PC-3 (cell line): ENCODE measurements at regions not wholly inside any gene's neighbourhood (a gene's known extent, or its start where the extent isn't known, plus 50 kb on each side); places are given as distances from the start of the nearest gene placed in this dataset.

ENCODE experiments used
- ATAC-seq: fragments of 200-7000 bp; cut with Tn5 transposase; 2 replicates; pipeline ENCODE4 v1.9.1; 2020; ENCODE audit warnings: mild to moderate bottlenecking, moderate library complexity
- BruUV-seq: library from RNA; stranded (reverse); fragments of 400-500 nt; replicated peaks from 2 replicates; lab custom pipeline; 2021; lab: Mats Ljungman, UMichigan
- CTCF ChIA-PET: fragments of 300-600 bp; sonication (Branson Sonifier 250); formaldehyde crosslinking; loops from one replicate; lab custom pipeline; 2022; ENCODE audit warnings: antibody characterized with exemption; lab: Charles Lee
- POLR2A ChIA-PET: fragments of 300-600 bp; sonication (Branson Sonifier 250); formaldehyde crosslinking; loops from one replicate; lab custom pipeline; 2022; ENCODE audit warnings: antibody characterized with exemption; ENCODE audit not compliant: unreplicated experiment; lab: Charles Lee
- DNase-seq: peaks from one replicate; pipeline ENCODE4 v3.0.0-alpha.2; 2015
- H2AFZ ChIP-seq: fragments of 300-600 bp; sonication (generic); 2 replicates; pipeline ENCODE4 v1.6.0; 2016; ENCODE audit warnings: antibody characterized with exemption, low read length
- H3F3A ChIP-seq: fragments of 300-600 bp; sonication (generic); one replicate; pipeline ENCODE4 v1.6.0; 2017; ENCODE audit warnings: antibody characterized with exemption, low read length, control low read depth, mild to moderate bottlenecking; ENCODE audit not compliant: unreplicated experiment
- H3K27ac ChIP-seq: fragments of 300-600 bp; sonication (generic); 2 replicates; pipeline ENCODE4 v1.5.1; 2016; ENCODE audit warnings: mild to moderate bottlenecking, low read length
- H3K27me3 ChIP-seq: fragments of 300-600 bp; sonication (generic); 2 replicates; pipeline ENCODE4 v1.6.1; 2016; ENCODE audit warnings: low read length, mixed read lengths
- H3K36me3 ChIP-seq: fragments of 300-600 bp; sonication (generic); 2 replicates; pipeline ENCODE4 v1.6.1; 2016; ENCODE audit warnings: low read depth, mixed run types, low read length, mixed read lengths
- H3K4me1 ChIP-seq: fragments of 300-600 bp; sonication (generic); 2 replicates; pipeline ENCODE4 v1.5.1; 2016; ENCODE audit warnings: low read length; ENCODE audit not compliant: insufficient read depth
- H3K4me2 ChIP-seq: fragments of 300-600 bp; sonication (generic); 2 replicates; pipeline ENCODE4 v1.6.0; 2016; ENCODE audit warnings: low read length
- H3K4me3 ChIP-seq: fragments of 300-600 bp; sonication (generic); 2 replicates; pipeline ENCODE4 v1.5.1; 2016; ENCODE audit warnings: mild to moderate bottlenecking, low read length, mixed read lengths
- H3K79me2 ChIP-seq: fragments of 300-600 bp; sonication (generic); 2 replicates; pipeline ENCODE4 v1.6.1; 2017; ENCODE audit warnings: low read length, mixed read lengths
- H3K9ac ChIP-seq: fragments of 300-600 bp; sonication (generic); 2 replicates; pipeline ENCODE4 v1.6.0; 2016; ENCODE audit warnings: mild to moderate bottlenecking, low read length
- H3K9me2 ChIP-seq: fragments of 300-600 bp; sonication (generic); replicated peaks from 2 replicates; pipeline ENCODE4 v1.6.1; 2016; ENCODE audit warnings: mixed run types, low read length, mixed read lengths
- H3K9me3 ChIP-seq: fragments of 300-600 bp; sonication (generic); 2 replicates; pipeline ENCODE4 v1.6.1; 2016; ENCODE audit warnings: low read length, mixed read lengths
- H4K20me1 ChIP-seq: fragments of 300-600 bp; sonication (generic); 2 replicates; pipeline ENCODE4 v1.6.1; 2016; ENCODE audit warnings: low read length, mixed read lengths
- EZH2 ChIP-seq: fragments of 300-600 bp; sonication (generic); IDR thresholded peaks from one replicate; pipeline ENCODE4 v1.6.1; 2017; ENCODE audit warnings: antibody characterized with exemption, mild to moderate bottlenecking, low read length; ENCODE audit not compliant: unreplicated experiment
- EZH2phosphoT487 ChIP-seq: fragments of 300-600 bp; sonication (generic); IDR thresholded peaks from 2 replicates; pipeline ENCODE4 v1.6.1; 2018; ENCODE audit warnings: mild to moderate bottlenecking, antibody characterized with exemption, low read length, borderline replicate concordance
- intact Hi-C: fragments of 100-400 bp; cut with micrococcal nuclease; formaldehyde crosslinking; loops from 2 replicates; pipeline ENCODE4 v1.9.0; 2023
- TF ChIP-seq, protein P1 (sequence below): fragments of 300-600 bp; sonication (generic); conservative IDR thresholded peaks from 2 replicates; pipeline ENCODE4 v1.5.1; 2017; ENCODE audit warnings: antibody characterized with exemption, low read depth, mild to moderate bottlenecking, low read length

- Histone ChIP-seq H3K36me3 (no peaks in the 10 kb centered on the region), H3K79me2 (no peaks in the 10 kb centered on the region), H3K9ac (no peak overlapping the region), H3K27ac (no peak overlapping the region), H3K27me3 (no peaks in the 10 kb centered on the region), H3K9me2 (no peaks in the 10 kb centered on the region), H3K4me3 (no peak overlapping the region), H2AFZ (no peak overlapping the region), H3K9me3 (no peaks in the 10 kb centered on the region), H3F3A (no peaks in the 10 kb centered on the region), H3K4me1 (no peaks in the 10 kb centered on the region), H4K20me1 (no peaks in the 10 kb centered on the region), H3K4me2 (no peak overlapping the region)
- TF ChIP-seq EZH2phosphoT487 (no peak), EZH2 (no peak)
- TF ChIP-seq, protein P1, sequence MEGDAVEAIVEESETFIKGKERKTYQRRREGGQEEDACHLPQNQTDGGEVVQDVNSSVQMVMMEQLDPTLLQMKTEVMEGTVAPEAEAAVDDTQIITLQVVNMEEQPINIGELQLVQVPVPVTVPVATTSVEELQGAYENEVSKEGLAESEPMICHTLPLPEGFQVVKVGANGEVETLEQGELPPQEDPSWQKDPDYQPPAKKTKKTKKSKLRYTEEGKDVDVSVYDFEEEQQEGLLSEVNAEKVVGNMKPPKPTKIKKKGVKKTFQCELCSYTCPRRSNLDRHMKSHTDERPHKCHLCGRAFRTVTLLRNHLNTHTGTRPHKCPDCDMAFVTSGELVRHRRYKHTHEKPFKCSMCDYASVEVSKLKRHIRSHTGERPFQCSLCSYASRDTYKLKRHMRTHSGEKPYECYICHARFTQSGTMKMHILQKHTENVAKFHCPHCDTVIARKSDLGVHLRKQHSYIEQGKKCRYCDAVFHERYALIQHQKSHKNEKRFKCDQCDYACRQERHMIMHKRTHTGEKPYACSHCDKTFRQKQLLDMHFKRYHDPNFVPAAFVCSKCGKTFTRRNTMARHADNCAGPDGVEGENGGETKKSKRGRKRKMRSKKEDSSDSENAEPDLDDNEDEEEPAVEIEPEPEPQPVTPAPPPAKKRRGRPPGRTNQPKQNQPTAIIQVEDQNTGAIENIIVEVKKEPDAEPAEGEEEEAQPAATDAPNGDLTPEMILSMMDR, result no peak
- no peak for DNase-seq
- BruUV-seq, result no TSS peak
- no peak for ATAC-seq
- ChIA-PET POLR2A (no interaction called here), CTCF (no interaction called here)
- intact Hi-C loops, result no loop called here
These were observed 856.1 kb downstream of the SI start for GRCh38 chr3:164222197-164222596.

GRCh38 chr3:164221297-164221696 is 857.0 kb downstream of the SI start:
- H3K79me2 ChIP-seq, result no peaks in the 10 kb centered on the region
- no peak overlapping the region for H2AFZ ChIP-seq
- H3K36me3 ChIP-seq, result no peaks in the 10 kb centered on the region
- no peaks in the 10 kb centered on the region for H3K27me3 ChIP-seq
- DNase-seq (no peak), ATAC-seq (no peak)
- no peak overlapping the region for H3K4me2 ChIP-seq
- POLR2A ChIA-PET, result no interaction called here
- intact Hi-C loops, result no loop called here
- H3K9me3 ChIP-seq, result no peaks in the 10 kb centered on the region
- TF ChIP-seq EZH2 (no peak), EZH2phosphoT487 (no peak)
- TF ChIP-seq, protein P1, result no peak
- H3K27ac ChIP-seq, result no peak overlapping the region
- H3K4me1 ChIP-seq, result no peaks in the 10 kb centered on the region
- CTCF ChIA-PET, result no interaction called here
- H3K9ac ChIP-seq, result no peak overlapping the region
- H3F3A ChIP-seq, result no peaks in the 10 kb centered on the region
- no peak overlapping the region for H3K4me3 ChIP-seq
- no TSS peak for BruUV-seq
- no peaks in the 10 kb centered on the region for H3K9me2 ChIP-seq
- H4K20me1 ChIP-seq, result no peaks in the 10 kb centered on the region

GRCh38 chr3:164209363-164209762 is 868.9 kb downstream of the SI start:
- ChIA-PET POLR2A (interaction anchor here (0.6 kb wide), 1 partner anchor 11 kb away, joined by 3 read pairs; no protein-coding TSS in a partner anchor), CTCF (no interaction called here)
- Histone ChIP-seq H3K4me1 (no peaks in the 10 kb centered on the region), H3K4me2 (no peak overlapping the region), H3K4me3 (no peak overlapping the region), H3K9me3 (0 out of 2 replicates have a peak, but pooled peaks cover 5% of the 10 kb centered on the region), H3K27me3 (no peaks in the 10 kb centered on the region), H4K20me1 (no peaks in the 10 kb centered on the region), H3K9me2 (no peaks in the 10 kb centered on the region), H3K79me2 (no peaks in the 10 kb centered on the region), H3F3A (no peaks in the 10 kb centered on the region), H3K9ac (no peak overlapping the region), H3K27ac (no peak overlapping the region), H3K36me3 (no peaks in the 10 kb centered on the region), H2AFZ (no peak overlapping the region)
- no TSS peak for BruUV-seq
- DNase-seq, result no peak
- intact Hi-C loops, result no loop called here
- TF ChIP-seq, protein P1, result no peak
- ATAC-seq, result no peak
